PFSK-1 (cell line): ENCODE measurements at regions not wholly inside any gene's neighbourhood (a gene's known extent, or its start where the extent isn't known, plus 50 kb on each side); places are given as distances from the start of the nearest gene placed in this dataset.

ENCODE experiments used
- FOXP2 ChIP-seq: optimal IDR thresholded peaks from 2 replicates; pipeline ENCODE3; 2011; ENCODE audit warnings: borderline replicate concordance, control low read depth, inconsistent platforms; ENCODE audit not compliant: insufficient read depth; ENCODE audit errors: extremely low read length, extremely low read depth
- POLR2AphosphoS5 ChIP-seq: IDR thresholded peaks from 2 replicates; pipeline ENCODE4 v1.6.1; 2012; ENCODE audit warnings: low read depth, mild to moderate bottlenecking, control low read depth, low read length, moderate library complexity
- SIN3A ChIP-seq: IDR thresholded peaks from 2 replicates; pipeline ENCODE4 v1.6.1; 2012; ENCODE audit warnings: mild to moderate bottlenecking, low read length, moderate library complexity, borderline replicate concordance; ENCODE audit not compliant: insufficient read depth
- TAF1 ChIP-seq: IDR thresholded peaks from 2 replicates; pipeline ENCODE4 v1.6.1; 2012; ENCODE audit warnings: low read length, control low read depth, borderline replicate concordance; ENCODE audit not compliant: insufficient read depth
- TF ChIP-seq, protein P1 (sequence below), 2 experiments: IDR thresholded peaks; 2 replicates each; pipeline versions ENCODE4 v1.6.1 to v1.8.0; 2011 to 2012; ENCODE audit warnings: low read depth in 2 of 2, low read length in 2 of 2, control low read depth in 1 of 2, inconsistent platforms in 1 of 2, mild to moderate bottlenecking in 1 of 2, moderate library complexity in 1 of 2; ENCODE audit not compliant: insufficient read depth in 1 of 2

DNA sequence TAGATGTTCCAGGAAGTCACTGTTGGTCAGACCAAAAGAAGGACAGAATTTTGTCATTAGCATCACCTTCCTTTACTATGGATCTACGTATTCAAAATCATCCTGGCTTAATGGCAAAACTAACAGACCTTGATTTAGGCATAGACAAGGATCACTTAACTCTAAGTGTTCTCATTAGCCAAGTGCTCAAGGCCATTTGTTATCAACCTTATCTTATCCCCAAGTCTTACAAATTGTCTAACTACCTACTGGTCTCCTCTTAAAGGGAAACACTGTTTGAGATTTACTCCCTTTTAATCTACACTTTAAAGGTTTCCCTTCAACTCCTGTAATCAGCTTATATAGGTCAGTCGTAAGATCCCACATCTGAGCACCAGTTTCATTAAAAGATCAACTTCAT is 1197.5 kb upstream of the C9orf72 start:
- TF ChIP-seq TAF1 = no peak
- no peak for TF ChIP-seq SIN3A
- TF ChIP-seq, protein P1, sequence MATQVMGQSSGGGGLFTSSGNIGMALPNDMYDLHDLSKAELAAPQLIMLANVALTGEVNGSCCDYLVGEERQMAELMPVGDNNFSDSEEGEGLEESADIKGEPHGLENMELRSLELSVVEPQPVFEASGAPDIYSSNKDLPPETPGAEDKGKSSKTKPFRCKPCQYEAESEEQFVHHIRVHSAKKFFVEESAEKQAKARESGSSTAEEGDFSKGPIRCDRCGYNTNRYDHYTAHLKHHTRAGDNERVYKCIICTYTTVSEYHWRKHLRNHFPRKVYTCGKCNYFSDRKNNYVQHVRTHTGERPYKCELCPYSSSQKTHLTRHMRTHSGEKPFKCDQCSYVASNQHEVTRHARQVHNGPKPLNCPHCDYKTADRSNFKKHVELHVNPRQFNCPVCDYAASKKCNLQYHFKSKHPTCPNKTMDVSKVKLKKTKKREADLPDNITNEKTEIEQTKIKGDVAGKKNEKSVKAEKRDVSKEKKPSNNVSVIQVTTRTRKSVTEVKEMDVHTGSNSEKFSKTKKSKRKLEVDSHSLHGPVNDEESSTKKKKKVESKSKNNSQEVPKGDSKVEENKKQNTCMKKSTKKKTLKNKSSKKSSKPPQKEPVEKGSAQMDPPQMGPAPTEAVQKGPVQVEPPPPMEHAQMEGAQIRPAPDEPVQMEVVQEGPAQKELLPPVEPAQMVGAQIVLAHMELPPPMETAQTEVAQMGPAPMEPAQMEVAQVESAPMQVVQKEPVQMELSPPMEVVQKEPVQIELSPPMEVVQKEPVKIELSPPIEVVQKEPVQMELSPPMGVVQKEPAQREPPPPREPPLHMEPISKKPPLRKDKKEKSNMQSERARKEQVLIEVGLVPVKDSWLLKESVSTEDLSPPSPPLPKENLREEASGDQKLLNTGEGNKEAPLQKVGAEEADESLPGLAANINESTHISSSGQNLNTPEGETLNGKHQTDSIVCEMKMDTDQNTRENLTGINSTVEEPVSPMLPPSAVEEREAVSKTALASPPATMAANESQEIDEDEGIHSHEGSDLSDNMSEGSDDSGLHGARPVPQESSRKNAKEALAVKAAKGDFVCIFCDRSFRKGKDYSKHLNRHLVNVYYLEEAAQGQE (IDR thresholded peaks at IDR 0.05; ENCODE audit: insufficient read depth in 1 of 2, low read depth in 2 of 2, low read length in 2 of 2) = no peak
- no peak for TF ChIP-seq POLR2AphosphoS5
- no peak for TF ChIP-seq FOXP2

- TF ChIP-seq TAF1 (no peak), SIN3A (no peak), POLR2AphosphoS5 (no peak), FOXP2 (no peak)
- TF ChIP-seq, protein P1 (IDR thresholded peaks at IDR 0.05; ENCODE audit: insufficient read depth in 1 of 2, low read depth in 2 of 2, low read length in 2 of 2) = no peak
These were observed 1201.4 kb upstream of the C9orf72 start for GRCh38 chr9:28774433-28775235.

GRCh38 chr9:28779243-28779642 is 1206.0 kb upstream of the C9orf72 start:
- TF ChIP-seq SIN3A = no peak
- TF ChIP-seq, protein P1 (IDR thresholded peaks at IDR 0.05; ENCODE audit: insufficient read depth in 1 of 2, low read depth in 2 of 2, low read length in 2 of 2) = no peak

DNA sequence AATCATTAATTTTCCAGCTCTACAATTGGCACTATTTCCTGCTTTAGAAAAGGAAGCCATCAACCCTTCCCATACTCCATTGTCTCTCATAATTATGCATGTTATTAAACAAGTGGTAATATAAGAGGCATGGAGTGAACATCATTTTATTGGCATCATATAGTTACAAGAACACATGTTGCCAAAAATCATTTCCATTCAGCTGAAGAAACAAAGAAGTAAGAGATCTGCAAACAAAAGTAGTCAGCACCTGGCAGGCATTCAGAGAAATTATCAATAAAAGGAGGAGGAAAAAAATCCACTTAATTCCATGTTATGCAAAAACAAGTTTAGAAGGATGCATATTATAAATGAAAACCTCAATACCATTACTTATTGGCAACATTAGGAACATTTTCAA is 1208.2 kb upstream of the C9orf72 start:
- TF ChIP-seq, protein P1 (IDR thresholded peaks at IDR 0.05; ENCODE audit: insufficient read depth in 1 of 2, low read depth in 2 of 2, low read length in 2 of 2) = no peak
- TF ChIP-seq TAF1 = no peak
- no peak for TF ChIP-seq SIN3A
- TF ChIP-seq POLR2AphosphoS5 = no peak
- no peak for TF ChIP-seq FOXP2

DNA sequence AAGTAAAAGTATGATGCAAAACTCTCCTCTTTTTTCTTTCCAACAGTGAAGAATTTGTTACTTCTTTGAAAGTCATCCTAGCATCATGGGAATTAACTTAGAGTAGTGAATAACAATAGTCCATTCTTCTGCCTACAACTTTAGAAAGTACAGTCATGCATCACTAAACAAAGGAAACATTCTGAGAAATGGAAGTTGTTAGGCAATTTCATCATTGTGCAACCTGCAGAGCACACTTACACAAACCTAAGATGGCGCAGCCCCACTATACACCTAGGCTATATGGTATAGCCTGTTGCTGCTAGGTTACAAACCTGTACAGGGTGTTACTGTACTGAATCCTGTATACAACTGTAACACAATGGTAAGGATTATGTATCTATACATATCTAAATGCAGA is 1209.3 kb upstream of the C9orf72 start:
- TF ChIP-seq SIN3A (no peak), POLR2AphosphoS5 (no peak), TAF1 (no peak), FOXP2 (no peak)
- TF ChIP-seq, protein P1 (IDR thresholded peaks at IDR 0.05; ENCODE audit: insufficient read depth in 1 of 2, low read depth in 2 of 2, low read length in 2 of 2) = no peak
